ENCODE measurements at regions not wholly inside any gene's neighbourhood (a gene's known extent, or its start where the extent isn't known, plus 50 kb on each side); places are given as distances from the start of the nearest gene placed in this dataset.
"Not testable (repeated sequence)": the region's sequence is repeated elsewhere in the genome, so short reads cannot be mapped to it uniquely, and the experiment has no call there.

GRCh38 chr3:127440384-127440783, 150.1 kb downstream of the TPRA1 start:
- no peak for DNase-seq (ENCODE audit: low spot score)

GRCh38 chr3:127439621-127440020, 150.9 kb downstream of the TPRA1 start:
- no peak for DNase-seq (ENCODE audit: low spot score)

DNA sequence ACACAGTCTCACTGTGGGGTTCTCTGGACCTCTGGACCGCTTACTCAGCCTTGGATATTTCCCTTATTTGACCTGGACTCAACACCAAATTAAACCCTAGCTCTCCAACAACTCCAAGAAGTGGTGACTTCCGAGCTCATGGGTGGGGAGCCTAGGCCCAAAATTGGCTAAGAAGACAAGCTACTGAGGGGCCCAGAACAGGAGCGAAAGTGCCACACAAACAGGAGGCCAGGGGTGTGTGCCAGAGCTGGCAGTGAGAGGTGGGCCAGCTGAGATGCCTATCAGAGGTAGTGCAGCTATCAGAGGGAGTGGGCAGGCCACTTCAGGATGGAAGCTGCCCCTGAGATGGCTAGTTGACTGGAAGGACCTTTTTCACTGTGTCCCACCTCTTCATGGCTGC, 151.1 kb upstream of the PRR20G start:
- DNase-seq (ENCODE audit: low spot score) = no peak

DNA sequence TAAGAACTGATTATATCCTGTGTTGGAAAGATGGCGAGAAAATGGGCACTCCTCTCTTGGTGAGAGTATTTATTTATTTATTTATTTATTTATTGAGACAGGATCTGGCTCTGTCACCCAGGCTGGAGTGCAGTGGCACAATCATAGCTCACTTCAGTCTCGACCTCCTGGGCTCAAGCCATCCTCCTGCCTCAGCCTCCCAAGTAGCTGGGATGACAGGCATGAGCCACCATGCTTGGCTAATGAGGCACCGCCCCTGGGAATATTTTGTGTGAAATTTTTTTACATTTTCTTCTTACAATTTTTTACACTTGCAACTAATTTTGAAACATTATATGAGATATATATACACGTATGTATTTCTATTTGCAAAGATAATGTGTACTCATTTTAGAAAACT, 150.5 kb upstream of the PRR20G start:
- DNase-seq (ENCODE audit: low spot score) = no peak

DNA sequence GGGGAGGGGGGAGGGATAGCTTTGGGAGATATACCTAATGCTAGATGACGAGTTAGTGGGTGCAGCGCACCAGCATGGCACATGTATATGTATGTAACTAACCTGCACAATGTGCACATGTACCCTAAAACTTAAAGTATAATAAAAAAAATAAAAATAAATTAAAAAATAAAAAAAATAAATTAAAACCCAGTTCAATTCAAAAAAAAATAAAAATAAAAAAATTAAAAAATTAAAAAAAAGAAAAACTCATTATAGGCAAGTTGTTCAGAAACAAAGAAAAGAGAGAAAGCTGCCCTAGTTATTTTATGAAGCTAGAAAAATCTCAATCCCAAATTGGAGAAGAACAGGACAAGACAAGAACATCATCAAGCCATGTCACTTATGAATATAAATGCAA, 147.5 kb upstream of the PRR20G start:
- not testable (repeated sequence) for DNase-seq (ENCODE audit: low spot score)

- DNase-seq (ENCODE audit: low spot score) = no peak
These were observed 143.2 kb upstream of the PRR20G start for GRCh38 chr3:127431066-127431465.

- DNase-seq (ENCODE audit: low spot score) = no peak
These were observed 140.6 kb upstream of the PRR20G start for GRCh38 chr3:127428344-127428997.

DNA sequence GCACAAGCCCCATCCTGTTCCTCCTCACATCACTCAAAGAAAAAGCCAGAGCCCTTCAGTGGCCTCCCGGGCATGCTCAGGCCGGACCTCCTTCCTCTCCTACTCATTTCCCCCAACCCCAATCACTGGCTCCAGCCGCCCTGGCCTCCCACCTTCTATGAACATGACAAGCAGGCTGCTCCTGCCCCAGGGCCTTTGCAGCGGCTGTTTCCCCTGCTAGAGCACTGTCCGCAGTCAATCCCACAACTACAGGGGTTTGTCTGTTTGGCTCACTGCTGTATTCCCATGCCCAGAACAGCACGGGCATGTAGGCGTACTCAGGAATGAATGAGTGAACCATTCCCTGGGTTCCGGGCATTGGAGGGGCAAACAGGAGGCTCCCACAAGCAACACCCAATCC, 139.8 kb upstream of the PRR20G start:
- DNase-seq (ENCODE audit: low spot score) = no peak

DNA sequence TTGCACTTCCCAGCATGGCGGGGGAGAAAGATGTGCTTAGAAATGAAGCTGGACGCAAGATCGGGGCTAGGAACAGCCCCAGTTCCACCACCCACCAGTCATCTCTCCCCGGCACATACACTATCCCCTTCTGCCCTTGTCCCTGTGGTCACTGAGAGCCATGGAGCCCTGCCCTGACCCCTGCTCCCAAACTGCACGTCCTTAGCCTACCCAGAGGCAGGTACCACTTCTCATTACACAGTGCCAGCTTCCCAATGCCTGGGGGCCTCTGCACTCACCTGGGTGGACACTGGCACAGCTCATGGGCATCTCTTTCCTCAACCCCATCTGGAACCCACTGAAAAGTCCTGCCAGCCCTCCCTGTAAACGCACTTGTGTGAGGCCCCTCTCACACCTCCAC, 139.3 kb upstream of the PRR20G start:
- DNase-seq (ENCODE audit: low spot score) = no peak

DNA sequence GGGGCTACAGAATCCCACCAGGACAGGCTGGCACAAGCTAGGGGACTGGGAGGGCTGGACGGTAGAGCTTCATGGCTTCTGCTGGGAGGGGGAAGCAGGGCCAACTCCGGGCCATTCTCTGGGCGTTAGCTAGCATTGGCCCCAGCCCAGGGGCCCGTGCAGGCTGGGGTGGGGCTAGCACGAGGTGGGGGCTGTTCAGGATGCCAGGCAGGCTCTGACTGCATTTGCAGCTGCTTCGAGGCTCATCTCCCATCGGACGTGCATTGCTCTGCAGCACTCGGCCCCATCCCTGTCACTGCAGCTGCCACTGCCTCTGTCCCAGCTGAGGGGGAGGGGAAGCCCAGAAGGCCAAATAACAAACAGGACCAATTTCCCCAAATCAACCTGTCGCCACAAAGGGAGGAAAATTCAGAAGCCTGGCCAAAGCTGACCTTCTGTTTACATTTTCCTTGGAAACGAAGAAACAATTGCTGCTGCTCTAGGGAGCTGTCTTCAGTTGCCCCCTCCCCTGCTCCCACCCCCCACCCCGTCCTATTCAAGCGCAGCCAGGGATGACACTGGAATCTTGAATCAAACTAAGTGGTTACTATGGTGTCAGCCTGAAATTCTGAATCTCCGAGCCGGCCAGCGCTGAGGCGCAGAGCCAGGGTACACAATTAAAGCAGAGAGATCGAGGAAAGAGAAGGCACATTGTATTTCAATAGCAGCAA, 138.8 kb upstream of the PRR20G start:
- DNase-seq (ENCODE audit: low spot score) = no peak

DNA sequence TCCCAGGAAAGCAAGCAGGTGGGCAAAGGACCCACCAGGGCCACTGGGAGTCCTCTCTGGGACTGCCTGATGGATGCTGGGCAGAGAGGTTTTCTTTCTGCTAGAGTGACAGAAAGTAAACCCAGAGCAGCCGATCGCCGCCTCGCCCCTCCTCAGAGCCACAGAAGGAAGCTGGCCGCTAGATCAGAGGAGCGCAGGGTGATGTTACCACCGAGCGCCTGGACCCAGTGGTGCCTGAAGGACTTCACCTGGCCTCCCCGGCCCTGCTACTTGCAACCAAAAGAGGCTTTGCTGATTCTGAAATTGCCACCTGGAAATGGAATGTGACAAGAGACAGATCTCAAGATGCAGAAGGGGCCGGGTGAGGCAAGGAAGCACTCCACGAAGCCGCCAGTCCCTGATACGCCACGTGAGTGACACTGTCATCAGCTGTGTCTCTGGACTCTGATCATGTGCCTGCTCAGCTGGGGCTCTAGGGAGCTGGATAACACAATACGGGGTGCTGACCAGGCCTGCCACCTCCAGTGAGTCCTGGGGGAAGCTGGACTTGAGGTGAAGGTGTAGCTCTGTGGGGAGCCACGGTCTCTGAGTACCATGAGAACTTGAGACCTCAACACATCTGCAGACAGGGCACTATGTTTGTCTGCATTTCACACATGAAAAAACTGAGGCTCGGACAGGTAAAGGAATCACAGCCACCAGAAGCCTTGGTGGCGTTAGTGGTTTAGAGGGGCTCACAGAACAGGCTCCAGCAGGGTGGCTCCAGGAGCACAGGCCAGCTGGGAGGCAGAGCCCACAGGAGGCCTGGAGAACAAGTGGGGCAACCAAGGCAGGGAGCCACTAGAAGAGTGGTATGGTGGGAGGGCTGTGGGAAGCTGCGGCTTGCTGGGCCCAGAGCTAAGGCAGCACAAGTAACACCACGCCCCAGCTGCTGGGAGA, 137.9 kb upstream of the PRR20G start:
- DNase-seq (ENCODE audit: low spot score) = no peak

- DNase-seq (ENCODE audit: low spot score) = no peak
These were observed 137.1 kb upstream of the PRR20G start for GRCh38 chr3:127424766-127425504.

- no peak for DNase-seq (ENCODE audit: low spot score)
These were observed 136.3 kb upstream of the PRR20G start for GRCh38 chr3:127423856-127424765.

DNA sequence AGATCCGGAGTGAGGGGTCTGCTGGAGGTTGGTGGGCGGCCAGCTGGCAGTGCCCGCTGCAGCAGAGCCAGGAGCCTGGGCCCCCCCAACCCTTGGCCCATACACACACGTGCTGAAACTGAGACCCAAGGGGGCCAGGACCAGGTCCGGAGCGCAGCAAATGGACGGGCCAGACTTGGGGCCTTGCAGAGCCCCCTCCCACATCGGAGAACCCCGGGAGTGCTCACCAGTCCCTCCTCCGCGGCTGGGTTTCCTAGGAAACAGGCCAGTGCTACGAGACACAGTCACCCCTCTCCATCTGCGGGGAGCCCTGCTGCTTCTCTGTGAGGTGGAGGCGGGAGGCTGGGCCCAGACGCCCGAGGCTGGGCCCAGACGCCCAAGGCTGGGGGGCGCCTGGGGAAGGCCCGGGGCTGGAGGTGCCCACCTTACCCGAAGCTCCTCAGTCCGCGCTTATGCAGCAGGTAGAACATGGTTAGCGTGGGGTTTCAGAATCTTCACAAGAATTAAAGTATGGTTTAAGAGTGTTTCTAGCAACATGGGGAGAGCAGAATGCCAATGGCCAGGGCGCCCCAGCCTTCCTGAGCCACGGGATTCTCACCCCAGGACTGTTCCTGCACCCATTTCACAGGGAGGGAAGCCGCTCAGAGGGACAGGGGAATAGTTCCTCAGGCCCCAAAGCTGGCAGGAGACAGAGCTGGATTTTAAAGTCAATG, 135.0 kb upstream of the PRR20G start:
- DNase-seq (ENCODE audit: low spot score) = no peak

DNA sequence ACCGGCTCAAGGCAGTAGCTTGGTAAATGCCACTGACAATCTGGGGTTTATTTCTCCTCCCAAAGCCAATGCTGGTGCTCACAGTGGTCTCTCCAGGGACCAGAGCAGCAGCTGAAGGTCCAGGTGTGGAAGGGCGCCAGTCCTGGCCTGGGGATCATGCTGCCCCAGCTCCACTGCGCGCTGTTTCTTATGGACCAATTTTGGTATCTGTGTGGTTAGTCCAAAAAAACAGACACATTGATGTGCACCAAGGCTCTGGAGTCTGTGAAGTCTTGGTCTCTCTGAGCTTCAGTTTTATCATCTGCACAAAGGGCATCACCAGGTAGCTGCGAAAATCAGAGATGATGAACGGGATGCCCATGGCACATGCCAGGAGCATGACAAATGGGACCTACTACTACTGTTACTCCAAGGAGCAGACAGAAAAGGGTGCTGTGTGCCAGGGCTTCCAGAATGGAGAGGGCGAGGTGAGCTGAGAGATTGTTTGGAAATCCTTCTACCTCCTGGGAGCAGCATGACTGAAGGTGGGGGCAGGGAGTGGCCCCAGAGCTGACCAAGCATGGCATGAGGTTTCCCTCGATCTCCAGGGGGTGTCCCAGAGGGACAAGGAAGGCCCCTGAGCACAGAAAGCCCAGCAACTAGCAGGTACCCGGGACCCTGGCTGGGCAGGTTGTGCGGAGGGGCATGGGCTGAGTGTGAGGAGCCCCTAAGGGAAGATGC, 134.3 kb upstream of the PRR20G start:
- no peak for DNase-seq (ENCODE audit: low spot score)

DNA sequence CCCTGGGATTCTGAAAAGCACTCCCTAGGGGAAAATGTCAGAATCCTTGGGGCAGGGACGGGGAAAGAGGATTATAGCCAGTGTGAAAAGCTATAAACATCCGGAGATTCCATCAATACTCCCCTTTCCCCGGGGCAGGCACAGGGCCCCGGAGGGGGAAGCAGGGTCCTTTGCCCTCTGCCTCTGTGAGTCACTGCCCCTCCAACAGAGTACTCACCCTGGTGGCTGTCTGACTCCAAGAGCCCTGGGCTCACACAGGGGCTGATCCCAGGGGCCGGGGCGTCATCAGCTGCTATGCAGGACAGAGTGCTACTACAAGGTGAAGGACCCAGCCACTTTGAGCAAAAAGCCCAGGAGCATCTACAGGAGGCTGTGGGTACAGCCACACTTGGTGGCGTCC, 133.0 kb upstream of the PRR20G start:
- DNase-seq (ENCODE audit: low spot score) = no peak

DNA sequence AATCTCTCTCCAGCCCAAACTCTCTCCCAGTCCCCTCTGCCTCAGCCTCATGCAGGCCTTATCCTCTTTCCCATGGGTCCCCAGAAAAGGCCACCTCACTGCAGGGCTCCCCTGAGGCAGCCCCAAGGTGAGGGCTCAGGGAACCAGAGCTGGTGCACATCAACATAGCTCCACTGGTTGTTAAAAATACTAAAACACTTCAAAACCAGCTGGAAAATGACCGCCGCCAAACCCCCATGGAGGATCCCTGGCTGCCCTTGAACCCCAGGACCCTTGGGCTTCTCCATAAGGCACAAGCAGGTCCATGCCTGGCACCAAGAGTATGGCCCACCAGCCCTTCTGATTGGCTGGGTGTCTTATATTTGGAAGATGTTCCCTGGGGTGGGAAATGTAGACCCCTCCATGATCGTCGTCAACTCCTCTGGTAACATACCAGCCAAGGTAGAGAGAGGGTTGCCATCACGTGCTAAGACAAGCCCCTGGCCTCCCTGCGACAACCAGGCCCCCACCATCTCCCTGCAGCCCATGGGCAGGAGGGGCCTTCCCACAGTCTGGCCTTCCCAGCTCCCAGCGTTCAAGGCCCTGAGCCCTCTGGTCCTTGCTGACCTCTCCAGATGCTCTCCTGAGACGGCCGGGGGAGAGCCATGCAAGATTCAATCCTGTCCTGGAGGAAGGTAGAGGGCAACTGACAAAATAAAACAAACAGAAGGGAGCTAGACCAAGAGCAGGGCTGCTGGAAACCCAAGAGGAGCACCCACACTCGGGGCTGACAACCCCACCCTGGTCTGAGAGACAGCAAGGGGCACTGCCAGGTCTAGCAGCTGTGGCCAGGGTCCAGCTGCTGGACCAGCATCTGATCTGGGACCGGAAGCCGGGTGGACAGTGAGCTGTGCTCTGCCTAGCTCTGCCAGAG, 132.1 kb upstream of the PRR20G start:
- no peak for DNase-seq (ENCODE audit: low spot score)

- no peak for DNase-seq (ENCODE audit: low spot score)
These were observed 131.3 kb upstream of the PRR20G start for GRCh38 chr3:127419182-127419581.
